ENCODE measurements at regions not wholly inside any gene's neighbourhood (a gene's known extent, or its start where the extent isn't known, plus 50 kb on each side); places are given as distances from the start of the nearest gene placed in this dataset.

GRCh38 chr5:74418261-74418660 is 222.3 kb downstream of the ENC1 start:
- H3K4me3 ChIP-seq (ENCODE audit: low read depth in 1 of 3, low read length in 3 of 3) = no peak overlapping the region
- peaks cover 0 to 73% (median 3%) of the 10 kb centered on the region in 3 donors for H3K4me1 ChIP-seq (ENCODE audit: control insufficient read depth in 3 of 3, insufficient read depth in 2 of 3, low read depth in 1 of 3, low read length in 2 of 3)
- peak overlapping the region in 1 of 3 donors; percentile 54 for H3K27ac ChIP-seq (ENCODE audit: low read depth in 1 of 3, low read length in 2 of 3)
- H3K27me3 ChIP-seq (ENCODE audit: control insufficient read depth in 3 of 3, insufficient read depth in 3 of 3, low read length in 3 of 3) = no peaks in the 10 kb centered on the region
- H3K36me3 ChIP-seq (ENCODE audit: control insufficient read depth in 3 of 3, insufficient read depth in 2 of 3, low read depth in 1 of 3, low read length in 3 of 3) = no peaks in the 10 kb centered on the region
- WGBS, 3 donors = 31 to 72% (median 43%) methylated on average over 1 of the region's 1 CpG
- DNase-seq (no peak), FAIRE-seq (no peak)
- H3K9me3 ChIP-seq (ENCODE audit: control insufficient read depth in 2 of 2, insufficient read depth in 1 of 2, low read depth in 1 of 2, low read length in 1 of 2) = no peaks in the 10 kb centered on the region

- no peak for FAIRE-seq
- DNase-seq = peak; percentile 51 to 77
- H3K27ac ChIP-seq (ENCODE audit: low read depth in 1 of 3, low read length in 2 of 3) = peak overlapping the region in 2 of 3 donors; percentile 65 to 71
- no peaks in the 10 kb centered on the region for H3K36me3 ChIP-seq (ENCODE audit: control insufficient read depth in 3 of 3, insufficient read depth in 2 of 3, low read depth in 1 of 3, low read length in 3 of 3)
- no peak overlapping the region for H3K4me3 ChIP-seq (ENCODE audit: low read depth in 1 of 3, low read length in 3 of 3)
- H3K9me3 ChIP-seq (ENCODE audit: control insufficient read depth in 2 of 2, insufficient read depth in 1 of 2, low read depth in 1 of 2, low read length in 1 of 2) = no peaks in the 10 kb centered on the region
- peaks cover 0 to 77% (median 2%) of the 10 kb centered on the region in 3 donors for H3K4me1 ChIP-seq (ENCODE audit: control insufficient read depth in 3 of 3, insufficient read depth in 2 of 3, low read depth in 1 of 3, low read length in 2 of 3)
- no peaks in the 10 kb centered on the region for H3K27me3 ChIP-seq (ENCODE audit: control insufficient read depth in 3 of 3, insufficient read depth in 3 of 3, low read length in 3 of 3)
- 4 to 12% (median 11%) methylated on average over 7 of the region's 7 CpGs for WGBS, 3 donors
Measured at GRCh38 chr5:74415695-74416102, 224.8 kb downstream of the ENC1 start.

GRCh38 chr5:74414228-74414627 is 226.3 kb downstream of the ENC1 start:
- Histone ChIP-seq H3K4me3 (ENCODE audit: low read depth in 1 of 3, low read length in 3 of 3) (no peak overlapping the region), H3K4me1 (ENCODE audit: control insufficient read depth in 3 of 3, insufficient read depth in 2 of 3, low read depth in 1 of 3, low read length in 2 of 3) (peaks cover 0 to 81% (median 7%) of the 10 kb centered on the region in 3 donors), H3K9me3 (ENCODE audit: control insufficient read depth in 2 of 2, insufficient read depth in 1 of 2, low read depth in 1 of 2, low read length in 1 of 2) (no peaks in the 10 kb centered on the region), H3K27ac (ENCODE audit: low read depth in 1 of 3, low read length in 2 of 3) (peak overlapping the region in 2 of 3 donors; percentile 33 to 89), H3K36me3 (ENCODE audit: control insufficient read depth in 3 of 3, insufficient read depth in 2 of 3, low read depth in 1 of 3, low read length in 3 of 3) (no peaks in the 10 kb centered on the region), H3K27me3 (ENCODE audit: control insufficient read depth in 3 of 3, insufficient read depth in 3 of 3, low read length in 3 of 3) (no peaks in the 10 kb centered on the region)
- 76 to 97% (median 85%) methylated on average over 2 of the region's 2 CpGs for WGBS, 3 donors
- FAIRE-seq (no peak), DNase-seq (no peak)

- no peaks in the 10 kb centered on the region for H3K27me3 ChIP-seq (ENCODE audit: control insufficient read depth in 3 of 3, insufficient read depth in 3 of 3, low read length in 3 of 3)
- 18 to 55% (median 30%) methylated on average over 3 of the region's 3 CpGs for WGBS, 3 donors
- DNase-seq (peak; percentile 83 to 86), FAIRE-seq (no peak)
- H3K4me3 ChIP-seq (ENCODE audit: low read depth in 1 of 3, low read length in 3 of 3) = no peak overlapping the region
- peaks cover 0 to 84% (median 11%) of the 10 kb centered on the region in 3 donors for H3K4me1 ChIP-seq (ENCODE audit: control insufficient read depth in 3 of 3, insufficient read depth in 2 of 3, low read depth in 1 of 3, low read length in 2 of 3)
- H3K36me3 ChIP-seq (ENCODE audit: control insufficient read depth in 3 of 3, insufficient read depth in 2 of 3, low read depth in 1 of 3, low read length in 3 of 3) = no peaks in the 10 kb centered on the region
- peak overlapping the region in 2 of 3 donors; percentile 33 to 89 for H3K27ac ChIP-seq (ENCODE audit: low read depth in 1 of 3, low read length in 2 of 3)
- H3K9me3 ChIP-seq (ENCODE audit: control insufficient read depth in 2 of 2, insufficient read depth in 1 of 2, low read depth in 1 of 2, low read length in 1 of 2) = no peaks in the 10 kb centered on the region
Measured at GRCh38 chr5:74413403-74414048, 227.0 kb downstream of the ENC1 start.

- WGBS, 3 donors = 0 to 32% (median 0%) methylated on average over 1 of the region's 1 CpG
- no peaks in the 10 kb centered on the region for H3K27me3 ChIP-seq (ENCODE audit: control insufficient read depth in 3 of 3, insufficient read depth in 3 of 3, low read length in 3 of 3)
- DNase-seq = no peak
Measured at GRCh38 chr5:74412066-74412465, 228.5 kb downstream of the ENC1 start.

GRCh38 chr5:74409712-74410111 is 230.8 kb downstream of the ENC1 start:
- H3K4me1 ChIP-seq (ENCODE audit: control insufficient read depth in 3 of 3, insufficient read depth in 2 of 3, low read depth in 1 of 3, low read length in 2 of 3) = peaks cover 4 to 82% (median 14%) of the 10 kb centered on the region in 3 donors
- H3K27me3 ChIP-seq (ENCODE audit: control insufficient read depth in 3 of 3, insufficient read depth in 3 of 3, low read length in 3 of 3) = no peaks in the 10 kb centered on the region
- H3K9me3 ChIP-seq (ENCODE audit: control insufficient read depth in 2 of 2, insufficient read depth in 1 of 2, low read depth in 1 of 2, low read length in 1 of 2) = no peaks in the 10 kb centered on the region
- FAIRE-seq = no peak
- no peak overlapping the region for H3K4me3 ChIP-seq (ENCODE audit: low read depth in 1 of 3, low read length in 3 of 3)
- no peaks in the 10 kb centered on the region for H3K36me3 ChIP-seq (ENCODE audit: control insufficient read depth in 3 of 3, insufficient read depth in 2 of 3, low read depth in 1 of 3, low read length in 3 of 3)
- DNase-seq = no peak
- peak overlapping the region in 1 of 3 donors; percentile 69 for H3K27ac ChIP-seq (ENCODE audit: low read depth in 1 of 3, low read length in 2 of 3)

More at GRCh38 chr5:74412066-74412465, 228.5 kb downstream of the ENC1 start:
- H3K4me1 ChIP-seq (ENCODE audit: control insufficient read depth in 3 of 3, insufficient read depth in 2 of 3, low read depth in 1 of 3, low read length in 2 of 3) = peaks cover 0 to 83% (median 14%) of the 10 kb centered on the region in 3 donors
- no peaks in the 10 kb centered on the region for H3K9me3 ChIP-seq (ENCODE audit: control insufficient read depth in 2 of 2, insufficient read depth in 1 of 2, low read depth in 1 of 2, low read length in 1 of 2)
- FAIRE-seq = no peak
- H3K36me3 ChIP-seq (ENCODE audit: control insufficient read depth in 3 of 3, insufficient read depth in 2 of 3, low read depth in 1 of 3, low read length in 3 of 3) = no peaks in the 10 kb centered on the region
- H3K4me3 ChIP-seq (ENCODE audit: low read depth in 1 of 3, low read length in 3 of 3) = no peak overlapping the region
- no peak overlapping the region for H3K27ac ChIP-seq (ENCODE audit: low read depth in 1 of 3, low read length in 2 of 3)

GRCh38 chr5:74409166-74409706 is 231.3 kb downstream of the ENC1 start:
- Histone ChIP-seq H3K4me1 (ENCODE audit: control insufficient read depth in 3 of 3, insufficient read depth in 2 of 3, low read depth in 1 of 3, low read length in 2 of 3) (peaks cover 4 to 81% (median 14%) of the 10 kb centered on the region in 3 donors), H3K36me3 (ENCODE audit: control insufficient read depth in 3 of 3, insufficient read depth in 2 of 3, low read depth in 1 of 3, low read length in 3 of 3) (no peaks in the 10 kb centered on the region), H3K9me3 (ENCODE audit: control insufficient read depth in 2 of 2, insufficient read depth in 1 of 2, low read depth in 1 of 2, low read length in 1 of 2) (no peaks in the 10 kb centered on the region), H3K27ac (ENCODE audit: low read depth in 1 of 3, low read length in 2 of 3) (peak overlapping the region in 1 of 3 donors; percentile 69), H3K27me3 (ENCODE audit: control insufficient read depth in 3 of 3, insufficient read depth in 3 of 3, low read length in 3 of 3) (no peaks in the 10 kb centered on the region), H3K4me3 (ENCODE audit: low read depth in 1 of 3, low read length in 3 of 3) (no peak overlapping the region)
- no peak for FAIRE-seq
- WGBS, 3 donors = 42 to 75% (median 43%) methylated on average over 4 of the region's 4 CpGs
- DNase-seq = no peak

GRCh38 chr5:74408150-74409043 is 232.1 kb downstream of the ENC1 start:
- FAIRE-seq (peak; percentile 62), DNase-seq (peak; percentile 79 to 91)
- Histone ChIP-seq H3K27me3 (ENCODE audit: control insufficient read depth in 3 of 3, insufficient read depth in 3 of 3, low read length in 3 of 3) (no peaks in the 10 kb centered on the region), H3K36me3 (ENCODE audit: control insufficient read depth in 3 of 3, insufficient read depth in 2 of 3, low read depth in 1 of 3, low read length in 3 of 3) (no peaks in the 10 kb centered on the region), H3K4me1 (ENCODE audit: control insufficient read depth in 3 of 3, insufficient read depth in 2 of 3, low read depth in 1 of 3, low read length in 2 of 3) (peaks cover 4 to 75% (median 14%) of the 10 kb centered on the region in 3 donors), H3K9me3 (ENCODE audit: control insufficient read depth in 2 of 2, insufficient read depth in 1 of 2, low read depth in 1 of 2, low read length in 1 of 2) (no peaks in the 10 kb centered on the region), H3K27ac (ENCODE audit: low read depth in 1 of 3, low read length in 2 of 3) (peak overlapping the region in 1 of 3 donors; percentile 69), H3K4me3 (ENCODE audit: low read depth in 1 of 3, low read length in 3 of 3) (no peak overlapping the region)
- 11 to 51% (median 25%) methylated on average over 7 of the region's 7 CpGs for WGBS, 3 donors

Measured in small intestine (tissue), 7 donors.